ENCODE measurements at regions not wholly inside any gene's neighbourhood (a gene's known extent, or its start where the extent isn't known, plus 50 kb on each side); places are given as distances from the start of the nearest gene placed in this dataset.
"Not testable (repeated sequence)": the region's sequence is repeated elsewhere in the genome, so short reads cannot be mapped to it uniquely, and the experiment has no call there.

DNA sequence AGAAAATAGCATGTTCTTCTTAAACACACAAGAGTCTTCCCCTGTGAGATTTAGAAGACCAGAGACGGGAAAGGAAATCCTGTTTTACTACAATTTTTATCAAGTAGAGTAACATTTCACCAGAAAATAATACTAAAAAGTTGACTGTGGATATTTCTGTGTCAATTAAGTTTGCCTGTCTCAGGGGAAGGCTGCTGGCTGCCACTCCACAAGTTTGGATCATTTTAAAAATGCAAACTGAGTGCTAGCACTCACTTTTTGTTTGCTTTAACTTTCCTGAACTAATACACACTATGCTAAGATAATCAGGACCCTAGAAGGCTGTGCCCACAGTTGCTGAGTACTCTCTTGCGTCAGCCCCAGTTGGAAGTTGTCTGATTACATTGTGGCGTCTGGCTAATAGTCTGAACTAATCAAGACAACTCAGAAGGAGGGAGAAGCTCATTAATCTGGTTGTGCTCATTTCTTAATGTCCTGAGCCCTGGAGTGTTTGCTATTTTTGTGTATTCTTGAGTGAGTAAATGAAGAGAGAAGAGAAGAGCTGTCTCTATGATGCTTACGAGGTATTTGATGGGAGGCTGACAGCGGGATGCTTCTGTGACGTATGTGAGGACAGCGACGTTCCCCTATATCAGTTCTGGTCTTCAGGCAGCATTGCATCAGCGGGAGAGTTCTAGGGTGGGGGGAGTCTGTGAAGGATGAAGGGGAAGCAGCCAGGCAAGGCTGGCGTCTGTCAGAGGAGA is 664.2 kb downstream of the QKI start:
- DNase-seq (ENCODE audit: low read depth, low spot score), result no peak
- H3K27ac ChIP-seq, result no peak overlapping the region

DNA sequence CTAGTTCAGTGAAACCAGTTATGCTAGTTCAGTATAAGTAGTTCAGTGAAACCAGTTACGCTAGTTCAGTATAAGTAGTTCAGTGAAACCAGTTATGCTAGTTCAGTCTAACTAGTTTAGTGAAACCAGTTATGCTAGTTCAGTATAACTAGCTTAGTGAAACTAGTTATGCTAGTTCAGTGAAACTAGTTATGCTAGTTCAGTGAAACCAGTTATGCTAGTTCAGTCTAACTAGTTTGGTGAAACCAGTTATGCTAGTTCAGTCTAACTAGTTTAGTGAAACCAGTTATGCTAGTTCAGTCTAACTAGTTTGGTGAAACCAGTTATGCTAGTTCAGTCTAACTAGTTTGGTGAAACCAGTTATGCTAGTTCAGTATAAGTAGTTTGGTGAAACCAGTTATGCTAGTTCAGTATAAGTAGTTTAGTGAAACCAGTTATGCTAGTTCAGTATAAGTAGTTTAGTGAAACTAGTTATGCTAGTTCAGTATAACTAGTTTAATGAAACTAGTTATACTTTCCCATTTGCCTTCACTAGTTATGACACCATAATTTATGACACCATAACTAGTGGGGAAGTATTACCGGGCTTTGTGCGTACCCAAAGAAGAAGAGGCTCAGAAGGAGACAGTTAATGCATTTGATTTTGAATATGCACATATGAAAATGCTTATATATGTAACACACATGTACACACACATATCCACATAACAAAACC is 662.5 kb downstream of the QKI start:
- not testable (repeated sequence) for DNase-seq (ENCODE audit: low read depth, low spot score); H3K27ac ChIP-seq

DNA sequence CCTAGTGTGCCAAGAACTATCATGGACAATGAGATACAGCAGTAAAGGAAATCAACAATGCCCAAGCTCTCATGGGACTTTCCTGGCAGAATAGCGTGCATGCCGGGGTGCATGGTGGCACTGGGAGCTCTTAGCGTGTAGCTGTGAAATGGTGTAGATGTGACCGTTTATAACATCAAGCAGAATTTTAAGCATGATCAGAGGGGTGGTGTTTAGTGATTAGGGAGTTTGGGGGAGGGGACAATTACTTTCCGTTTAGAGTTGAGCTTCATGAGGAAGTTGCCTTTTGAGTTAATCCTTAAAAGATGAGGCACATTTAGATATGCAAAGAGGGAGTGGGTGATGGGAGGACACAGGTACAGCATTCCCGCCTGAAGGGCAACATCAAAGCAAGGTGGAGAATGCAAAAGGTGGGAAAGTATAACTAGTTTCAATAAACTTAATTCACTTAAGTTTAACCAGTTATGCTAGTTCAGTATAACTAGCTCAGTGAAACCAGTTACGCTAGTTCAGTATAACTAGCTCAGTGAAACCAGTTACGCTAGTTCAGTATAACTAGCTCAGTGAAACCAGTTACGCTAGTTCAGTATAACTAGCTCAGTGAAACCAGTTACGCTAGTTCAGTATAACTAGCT is 661.6 kb downstream of the QKI start:
- no peak for DNase-seq (ENCODE audit: low read depth, low spot score)
- no peak overlapping the region for H3K27ac ChIP-seq

DNA sequence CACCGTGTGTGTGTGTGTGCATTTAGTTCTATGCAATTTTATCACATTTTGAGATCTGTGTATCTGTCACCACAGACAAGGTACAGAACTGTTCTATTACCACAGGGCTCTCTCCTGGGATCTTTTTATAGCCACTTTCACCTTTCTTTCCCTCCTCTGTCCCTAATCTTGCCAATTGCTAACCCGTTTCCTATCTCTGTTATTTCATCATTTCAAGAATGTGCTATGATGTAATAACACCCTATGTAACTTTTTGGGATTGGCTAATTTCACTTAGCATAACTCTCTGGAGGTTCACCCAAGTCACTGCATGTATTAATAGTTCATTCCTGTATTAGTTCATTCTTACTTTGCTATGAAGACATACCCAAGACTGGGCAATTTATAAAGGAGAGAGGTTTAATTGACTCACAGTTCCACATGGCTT is 657.7 kb downstream of the QKI start:
- no peak for DNase-seq (ENCODE audit: low read depth, low spot score)
- H3K27ac ChIP-seq, result no peak overlapping the region

DNA sequence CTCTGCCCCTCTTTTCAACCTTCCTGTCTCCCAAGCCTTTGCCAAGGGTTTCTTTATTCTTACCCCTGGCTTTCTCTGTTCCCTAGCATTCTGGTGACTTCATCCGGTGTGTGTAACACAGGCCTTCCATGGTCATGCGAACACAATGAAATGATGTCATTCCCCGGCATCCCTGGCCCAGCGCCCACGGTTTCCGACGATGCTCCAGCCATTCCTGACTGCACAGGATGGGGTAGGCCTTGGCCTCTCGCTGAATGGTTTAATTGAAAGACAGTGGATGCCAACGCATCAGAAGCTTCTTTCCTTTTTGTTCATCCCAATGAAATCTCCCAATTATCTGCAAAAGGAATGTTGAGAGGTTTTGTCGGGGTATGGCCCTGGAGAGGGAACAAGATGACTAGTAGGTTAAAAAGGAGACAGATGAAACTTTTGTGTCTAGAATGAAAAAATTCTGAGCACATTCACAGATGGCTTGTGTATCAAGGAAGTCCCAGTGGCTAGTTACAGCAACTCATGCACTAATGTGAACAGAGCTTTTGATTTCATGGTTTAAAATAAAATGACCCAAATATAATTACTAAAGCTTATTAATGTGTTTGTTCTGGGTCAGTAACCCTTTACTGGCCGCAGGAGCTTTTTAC is 655.0 kb downstream of the QKI start:
- H3K27ac ChIP-seq, result no peak overlapping the region
- DNase-seq (ENCODE audit: low read depth, low spot score), result no peak

DNA sequence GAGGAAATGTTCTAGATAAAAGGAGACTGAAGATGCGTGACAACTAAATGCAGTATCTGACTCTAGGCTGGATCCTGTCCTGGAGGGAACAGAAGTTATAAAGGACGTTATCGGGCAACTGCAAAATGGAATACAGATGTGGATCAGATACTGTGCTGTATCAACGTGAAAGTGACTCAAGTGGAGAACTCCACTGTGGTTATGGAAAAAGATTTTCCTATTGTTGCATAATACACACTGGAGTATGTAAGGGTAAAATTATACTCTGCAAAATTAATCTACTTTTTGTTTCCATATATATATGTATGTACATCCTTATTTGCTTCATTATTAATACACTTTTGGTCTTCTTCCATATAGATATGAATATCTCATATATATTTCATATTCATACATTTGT is 654.0 kb downstream of the QKI start:
- DNase-seq (ENCODE audit: low read depth, low spot score), result no peak
- H3K27ac ChIP-seq, result no peak overlapping the region

DNA sequence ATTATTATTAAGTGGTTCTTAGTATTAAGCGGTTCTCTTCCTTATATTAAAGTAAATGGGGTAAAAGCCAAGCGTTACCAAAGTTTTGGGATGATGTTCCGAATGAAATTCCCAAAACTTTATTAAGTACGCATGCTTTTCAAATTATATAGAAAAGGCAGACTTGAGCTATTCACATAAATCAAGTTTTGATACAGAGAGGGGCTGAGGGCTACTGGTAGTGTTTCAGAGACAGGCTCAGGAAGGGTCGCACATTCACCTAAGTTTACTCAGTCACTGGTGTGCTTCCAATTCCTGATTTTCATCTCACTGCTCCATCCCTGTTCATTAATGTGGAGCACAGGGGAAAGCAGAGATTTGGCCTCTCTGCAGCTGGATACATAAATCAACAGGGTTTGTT is 652.2 kb downstream of the QKI start:
- H3K27ac ChIP-seq, result no peak overlapping the region
- no peak for DNase-seq (ENCODE audit: low read depth, low spot score)

DNA sequence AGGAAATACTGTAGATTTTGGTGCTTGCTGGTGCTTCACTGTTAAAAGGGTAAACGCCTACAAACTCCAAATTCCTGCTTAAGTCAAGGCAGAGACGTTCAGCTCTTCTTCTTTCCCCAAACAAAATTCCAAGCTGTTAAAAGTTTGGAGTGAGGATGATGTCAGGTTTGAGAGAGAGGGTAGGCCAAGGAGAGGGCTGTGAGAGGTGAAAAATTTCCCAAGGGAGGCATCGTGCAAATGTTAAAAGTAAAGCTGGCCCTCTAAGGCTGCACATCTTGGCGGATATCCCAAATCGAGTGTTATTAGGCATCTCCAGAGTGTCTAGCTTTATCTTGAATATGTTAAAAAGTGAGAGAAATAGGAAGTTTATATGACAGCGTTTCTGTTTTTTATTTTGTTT is 651.8 kb downstream of the QKI start:
- H3K27ac ChIP-seq, result no peak overlapping the region
- no peak for DNase-seq (ENCODE audit: low read depth, low spot score)

DNA sequence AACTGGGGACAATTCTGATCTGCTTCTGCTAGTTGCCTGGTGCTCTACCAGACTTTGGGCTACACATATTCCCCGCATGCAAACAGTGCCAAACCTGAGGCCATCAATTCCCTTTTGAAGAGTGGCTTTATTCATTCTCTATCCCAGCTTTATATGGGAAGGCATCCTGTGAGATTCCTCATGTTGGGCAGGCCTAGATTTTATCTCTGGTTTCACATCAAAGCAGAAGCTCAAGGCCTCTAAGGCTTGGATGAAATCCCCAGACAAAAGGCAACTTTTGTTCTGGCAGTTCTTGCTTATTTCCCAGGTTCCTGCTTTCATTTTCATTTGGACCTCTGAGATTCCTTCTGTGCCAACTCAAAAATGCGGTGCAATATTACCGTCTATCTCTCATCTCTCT is 648.8 kb downstream of the QKI start:
- no peak for DNase-seq (ENCODE audit: low read depth, low spot score)
- no peak overlapping the region for H3K27ac ChIP-seq

DNA sequence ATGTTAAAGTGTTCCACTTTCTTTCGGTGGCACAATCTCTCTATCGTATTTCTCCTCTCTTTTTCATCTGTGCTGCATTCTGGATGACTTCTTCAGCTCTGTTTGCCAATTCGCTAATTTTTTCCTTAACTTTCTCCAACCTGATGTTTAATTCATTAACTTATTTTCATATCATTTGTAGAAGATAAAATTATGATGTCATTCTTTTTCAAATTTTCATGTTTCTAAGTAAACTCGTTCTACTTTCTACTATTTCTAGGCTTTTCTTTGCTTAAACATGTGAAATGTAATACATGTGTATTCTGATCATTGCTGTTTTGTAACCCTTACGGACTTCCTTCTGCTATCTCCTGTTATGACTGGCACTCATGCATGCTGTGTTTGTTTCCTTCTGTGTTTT is 648.4 kb downstream of the QKI start:
- H3K27ac ChIP-seq, result no peak overlapping the region
- no peak for DNase-seq (ENCODE audit: low read depth, low spot score)

DNA sequence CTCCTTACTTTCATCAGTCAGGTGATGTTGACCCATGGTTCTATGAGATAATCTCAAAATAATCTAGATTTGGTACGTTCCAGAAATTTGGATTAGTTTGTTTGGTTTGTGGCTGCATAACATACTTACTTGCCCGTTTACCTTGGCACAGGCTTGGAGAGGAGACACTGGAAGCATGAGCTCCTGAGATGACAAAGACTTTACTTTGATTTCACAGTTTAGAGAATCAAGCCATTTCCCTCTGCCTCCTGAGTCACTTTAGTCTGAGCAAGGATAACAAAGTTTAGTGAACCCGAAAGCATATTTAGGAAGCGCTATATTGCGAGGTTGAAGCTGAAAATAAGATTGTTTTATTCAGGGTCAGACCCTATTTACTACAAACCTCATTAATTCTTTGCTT is 643.4 kb downstream of the QKI start:
- no peak for DNase-seq (ENCODE audit: low read depth, low spot score)

DNA sequence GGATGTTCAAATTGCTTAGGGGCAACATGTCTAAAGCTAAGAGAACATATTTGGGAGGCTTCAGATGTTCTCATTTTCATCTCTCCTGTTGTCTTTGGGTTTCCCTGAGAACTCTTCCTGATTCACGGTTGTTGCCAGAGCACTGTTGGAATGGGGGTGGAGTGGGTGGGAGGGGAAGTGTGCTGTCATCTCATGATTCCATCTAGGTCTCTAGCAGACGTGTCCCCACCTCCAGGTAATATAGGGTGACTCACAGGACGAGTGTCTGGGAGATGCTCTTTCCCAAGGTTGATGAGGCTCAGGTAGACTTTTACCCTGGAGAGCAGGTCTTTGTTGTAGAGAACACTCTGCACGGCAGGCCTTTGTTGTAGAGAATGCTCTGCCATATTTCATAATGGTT is 636.9 kb downstream of the QKI start:
- no peak for DNase-seq (ENCODE audit: low read depth, low spot score)
- H3K27ac ChIP-seq, result no peak overlapping the region

More for the DNA sequence above, 643.4 kb downstream of the QKI start:
- no peak overlapping the region for H3K27ac ChIP-seq

DNA sequence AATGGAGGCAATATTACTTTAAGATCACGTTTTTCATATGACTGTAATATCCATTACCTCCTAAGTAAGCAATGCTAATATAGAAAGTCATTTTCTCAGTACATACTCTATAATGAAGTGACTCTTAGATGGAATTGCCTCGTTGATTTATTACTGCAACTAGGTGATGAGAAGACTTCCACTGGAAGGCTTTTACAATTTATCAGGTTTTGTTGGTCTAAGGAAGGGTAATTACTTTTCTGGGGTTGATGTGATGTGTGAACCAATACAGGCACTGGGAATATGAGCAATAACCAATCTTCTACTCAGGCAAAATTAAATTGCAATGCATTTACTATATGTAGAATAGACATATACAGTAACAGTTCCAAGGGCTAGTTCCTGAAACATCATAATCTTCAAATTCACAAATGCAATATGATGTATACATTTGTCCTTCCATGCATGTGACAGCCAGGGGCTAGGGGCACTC is 635.0 kb downstream of the QKI start:
- DNase-seq (ENCODE audit: low read depth, low spot score), result no peak
- no peak overlapping the region for H3K27ac ChIP-seq

DNA sequence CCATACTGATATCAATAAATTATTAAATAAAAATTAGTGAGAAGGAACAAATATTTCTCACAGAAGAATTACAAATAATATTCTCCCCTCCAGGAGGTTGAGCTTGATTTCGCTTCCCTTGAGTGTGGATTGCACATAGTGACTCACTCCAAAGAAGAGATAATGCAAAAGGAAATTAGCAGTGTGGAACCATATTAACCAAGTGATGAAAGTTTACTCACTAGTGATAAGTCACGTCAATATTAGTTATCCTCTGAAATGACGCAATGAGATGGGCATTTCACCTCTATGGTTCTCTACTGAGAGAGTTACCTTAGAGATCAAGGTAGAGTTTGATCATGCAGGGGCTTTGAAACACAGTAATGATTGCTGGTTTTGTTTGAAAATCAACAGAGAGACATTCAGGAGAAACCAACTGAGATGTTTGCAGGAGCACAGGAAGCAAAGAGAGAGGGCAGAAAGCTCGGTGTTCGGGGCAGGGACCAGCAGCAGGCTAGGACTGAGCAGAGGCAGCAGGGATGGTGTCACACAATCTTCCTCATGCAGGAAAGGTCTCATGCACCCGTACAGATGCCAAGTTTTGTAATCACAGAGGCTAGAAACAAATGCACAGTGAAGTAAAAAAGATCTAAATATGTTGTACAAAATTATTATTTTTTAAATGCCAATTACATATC is 634.5 kb downstream of the QKI start:
- DNase-seq (ENCODE audit: low read depth, low spot score), result no peak
- no peak overlapping the region for H3K27ac ChIP-seq

DNA sequence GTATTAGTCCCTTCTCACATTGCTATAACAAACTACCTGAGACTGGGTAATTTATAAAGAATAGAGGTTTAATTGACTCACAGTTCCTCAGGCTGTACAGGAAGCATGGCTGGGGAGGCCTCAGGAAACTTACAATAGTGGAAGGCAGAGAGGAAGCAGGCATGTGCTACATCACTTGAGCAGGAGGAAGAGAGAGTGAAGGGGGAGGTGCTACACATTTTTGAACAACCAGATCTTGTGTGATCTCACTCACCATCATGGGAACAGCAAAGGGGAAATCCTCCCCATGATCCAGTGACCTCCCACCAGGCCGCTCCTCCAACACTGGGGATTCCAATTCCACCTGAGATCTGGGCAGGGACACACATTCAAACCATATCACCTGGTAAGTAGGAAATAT is 630.6 kb downstream of the QKI start:
- H3K27ac ChIP-seq, result no peak overlapping the region
- no peak for DNase-seq (ENCODE audit: low read depth, low spot score)

DNA sequence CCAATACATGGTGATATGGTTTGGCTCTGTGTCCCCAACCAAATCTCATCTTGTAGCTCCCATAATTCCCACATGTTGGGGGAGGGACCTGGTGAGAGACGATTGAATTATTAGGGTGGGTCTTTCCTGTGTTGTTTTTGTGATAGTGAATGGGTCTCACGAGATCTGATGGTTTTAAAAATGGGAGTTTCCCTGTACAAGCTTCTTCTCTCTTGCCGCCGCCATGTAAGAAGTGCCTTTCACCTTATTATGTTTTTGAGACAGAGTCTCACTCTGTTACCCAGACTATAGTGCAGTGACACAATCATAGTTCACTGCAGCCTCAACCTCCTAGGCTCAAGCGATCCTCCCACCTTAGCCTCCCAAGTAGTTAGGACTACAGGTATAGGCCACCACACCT is 629.1 kb downstream of the QKI start:
- H3K27ac ChIP-seq; DNase-seq (ENCODE audit: low read depth, low spot score): not testable (repeated sequence)

DNA sequence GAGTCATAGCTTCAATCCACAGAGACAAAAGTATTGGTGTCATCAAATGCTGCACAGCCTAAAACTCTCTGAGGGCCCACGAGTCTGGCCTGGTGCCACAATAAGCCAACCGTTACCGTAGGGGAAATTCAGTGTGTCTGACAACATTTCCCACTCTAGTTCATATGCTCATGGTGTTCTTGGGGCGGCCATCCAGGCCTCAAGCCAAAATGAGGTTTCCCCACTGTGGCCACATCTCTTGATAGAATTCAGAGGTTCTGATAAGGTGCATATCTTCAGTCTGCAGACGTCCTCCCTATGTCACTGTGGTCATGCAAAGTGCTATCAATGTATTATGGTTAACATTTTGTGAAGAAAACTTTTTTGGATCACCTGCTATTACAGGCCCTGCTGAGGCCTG is 627.7 kb downstream of the QKI start:
- no peak overlapping the region for H3K27ac ChIP-seq
- no peak for DNase-seq (ENCODE audit: low read depth, low spot score)

DNA sequence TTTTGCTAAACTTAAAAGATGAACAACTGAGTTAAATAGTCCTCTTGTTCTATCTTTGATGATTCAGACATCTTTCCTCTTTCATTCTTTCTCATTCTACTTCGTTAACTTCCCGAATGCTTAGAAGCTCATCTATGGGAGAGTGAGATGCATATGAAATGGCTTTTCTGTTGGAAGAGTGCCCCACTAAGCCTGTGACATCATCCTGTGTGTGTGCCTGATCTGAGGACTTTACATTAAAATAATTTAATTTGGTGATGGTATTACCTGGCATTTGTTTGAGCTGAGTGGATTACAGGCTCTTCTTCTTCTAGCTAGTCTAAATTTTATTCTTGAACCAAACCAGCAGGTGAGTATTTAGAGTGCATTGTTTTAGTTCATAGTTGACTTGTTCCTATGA is 626.5 kb downstream of the QKI start:
- no peak for DNase-seq (ENCODE audit: low read depth, low spot score)
- no peak overlapping the region for H3K27ac ChIP-seq

DNA sequence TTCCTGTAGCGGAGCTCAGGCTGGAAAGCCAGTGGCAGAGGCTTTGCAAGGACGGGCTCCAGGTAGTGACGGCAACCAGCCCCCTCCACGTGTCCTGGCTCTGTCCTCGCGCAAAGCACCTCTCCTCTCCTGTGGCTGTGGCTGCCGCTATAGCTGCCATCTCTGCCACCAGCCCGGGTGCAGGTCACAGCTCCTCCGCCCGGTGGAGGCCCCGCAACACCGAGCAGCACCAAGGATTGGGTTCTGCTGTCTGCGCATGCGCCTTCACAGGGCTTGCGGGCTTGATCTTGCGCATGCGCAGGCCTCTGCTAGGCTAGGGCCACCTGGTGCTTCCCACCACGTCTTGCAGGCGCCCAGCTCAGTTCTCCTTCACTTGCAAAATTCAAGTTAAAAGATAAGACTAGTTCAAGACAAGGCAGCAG is 625.4 kb downstream of the QKI start:
- no peak for DNase-seq (ENCODE audit: low read depth, low spot score)
- H3K27ac ChIP-seq, result no peak overlapping the region

DNA sequence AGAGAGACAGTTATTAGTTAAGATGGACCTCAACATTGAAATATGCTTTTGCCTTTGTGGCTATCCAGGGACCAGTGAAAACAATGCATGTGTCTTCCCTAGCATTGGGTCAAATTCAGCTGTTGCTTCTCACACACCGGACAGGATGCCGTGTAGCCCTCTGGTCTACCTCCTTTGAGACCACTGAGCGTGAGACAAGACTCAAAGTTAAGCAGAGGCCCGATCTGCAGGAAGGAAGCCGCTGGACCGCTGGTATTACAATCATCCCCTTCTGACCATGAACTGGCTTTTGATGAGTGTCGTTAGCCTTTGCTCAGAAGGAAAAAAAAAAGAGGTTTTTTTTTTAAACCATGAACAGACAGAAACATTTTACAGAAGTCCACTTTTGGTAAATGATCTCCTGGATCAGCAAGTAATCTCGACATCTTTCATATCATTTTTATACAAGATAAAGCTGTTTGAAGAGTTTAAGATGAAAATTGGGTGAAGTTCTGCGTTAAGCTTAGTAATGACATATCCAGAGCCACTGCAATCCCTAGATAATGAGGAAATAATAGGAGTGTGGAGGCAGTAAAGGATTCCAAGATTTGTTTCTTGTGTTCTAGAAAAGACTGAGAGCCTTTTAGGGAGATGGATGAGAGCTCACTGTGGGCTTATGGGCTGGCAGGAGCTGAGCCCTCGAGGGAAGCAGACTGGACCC is 622.8 kb downstream of the QKI start:
- no peak overlapping the region for H3K27ac ChIP-seq
- DNase-seq (ENCODE audit: low read depth, low spot score), result no peak

All from epithelial cell of prostate (primary cell).